Ovary (tissue), 7 donors: ENCODE measurements at regions not wholly inside any gene's neighbourhood (a gene's known extent, or its start where the extent isn't known, plus 50 kb on each side); places are given as distances from the start of the nearest gene placed in this dataset.

Experiments
- DNase-seq, 5 donors: peaks; one replicate each; pipeline ENCODE4 v3.0.0-alpha.2; 2019 to 2020
- H3K27ac ChIP-seq, 2 donors: fragments of 200-600 bp; one replicate each; pipeline versions ENCODE4 v1.5.1 to v1.8.0; 2019 to 2022
- H3K27me3 ChIP-seq: fragments of 200-600 bp; one replicate; pipeline ENCODE4 v1.8.0; 2022
- H3K36me3 ChIP-seq: fragments of 200-600 bp; sonication (generic); one replicate; pipeline ENCODE4 v1.5.1; 2019
- H3K4me1 ChIP-seq: one replicate; pipeline ENCODE4 v1.8.1; 2013; ENCODE audit warnings: mild to moderate bottlenecking, moderate library complexity; ENCODE audit not compliant: insufficient read depth
- H3K4me3 ChIP-seq: fragments of 200-600 bp; sonication (generic); one replicate; pipeline ENCODE4 v1.5.1; 2017
- H3K9me3 ChIP-seq, 2 donors: fragments of 200-600 bp in 1 of 2; sonication (generic) in 1 of 2; one replicate each; pipeline versions ENCODE4 v1.5.1 to v1.8.1; 2013 to 2019; ENCODE audit warnings: mild to moderate bottlenecking in 1 of 2, moderate library complexity in 1 of 2
- EP300 ChIP-seq: sonication (generic); formaldehyde crosslinking; IDR thresholded peaks from one replicate; pipeline ENCODE4 v1.6.1; 2017; ENCODE audit warnings: antibody characterized with exemption
- POLR2A ChIP-seq: fragments of 450-650 bp; IDR thresholded peaks from one replicate; pipeline ENCODE4 v1.6.1; 2017; ENCODE audit warnings: antibody characterized with exemption, mild to moderate bottlenecking, moderate library complexity
- WGBS, 3 donors: extraction: QIAGEN DNeasy Blood & Tissue Kit in 1 of 3; methylation state at CpG; one replicate each; pipeline versions ENCODE4 v1.1.5 to v1.1.7; 2013 to 2017; 5-methylcytosine and 5-hydroxymethylcytosine counted together
- intact Hi-C, 4 donors: fragments of 100-400 bp; cut with DNase I; formaldehyde crosslinking; loops; one replicate each; pipeline versions ENCODE4 v1.11.0 to v1.15.1; 2022 to 2023
- TF ChIP-seq, protein P1 (sequence below), 3 donors: fragments of 450-650 bp in 2 of 3; fragments of 200-600 bp in 1 of 3; IDR thresholded peaks; one replicate each; pipeline versions ENCODE4 v1.5.1 to v1.8.0; 2016 to 2022; ENCODE audit warnings: antibody characterized with exemption in 3 of 3, mild to moderate bottlenecking in 1 of 3
- donor health status: DM: no; HTN: no; CAD: no; lungs with moderate emphysema.
- donor health status: DM: no; HTN: no; CAD: no.
- donor health status: Bipolar disorder and iron deficiency.
- donor health status: DM: no; HTN: no; CAD: no.
- donor health status: DM: yes; HTN: yes; CAD: no.

DNA sequence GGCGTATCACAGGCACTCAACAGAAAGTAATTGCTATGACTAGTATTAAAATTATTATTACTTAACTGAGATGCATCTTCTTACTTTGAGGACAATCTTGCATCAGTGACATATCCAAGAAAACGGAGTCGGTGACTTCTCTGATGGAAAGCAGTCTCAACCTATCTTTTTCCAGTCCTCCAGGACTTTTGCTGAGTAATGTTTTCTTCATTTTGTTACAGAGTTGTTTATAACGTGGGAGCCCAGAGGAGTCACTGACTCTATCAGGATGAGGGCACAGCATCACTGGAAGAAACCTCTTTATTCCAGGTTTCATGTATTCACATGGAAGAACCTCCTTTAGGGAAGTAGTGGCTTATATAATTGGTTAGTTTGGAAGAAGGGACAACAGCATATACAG, 51.5 kb upstream of the MELK start:
- H3K4me1 ChIP-seq: no peaks in the 10 kb centered on the region
- no peaks in the 10 kb centered on the region for H3K9me3 ChIP-seq
- TF ChIP-seq, protein P1, sequence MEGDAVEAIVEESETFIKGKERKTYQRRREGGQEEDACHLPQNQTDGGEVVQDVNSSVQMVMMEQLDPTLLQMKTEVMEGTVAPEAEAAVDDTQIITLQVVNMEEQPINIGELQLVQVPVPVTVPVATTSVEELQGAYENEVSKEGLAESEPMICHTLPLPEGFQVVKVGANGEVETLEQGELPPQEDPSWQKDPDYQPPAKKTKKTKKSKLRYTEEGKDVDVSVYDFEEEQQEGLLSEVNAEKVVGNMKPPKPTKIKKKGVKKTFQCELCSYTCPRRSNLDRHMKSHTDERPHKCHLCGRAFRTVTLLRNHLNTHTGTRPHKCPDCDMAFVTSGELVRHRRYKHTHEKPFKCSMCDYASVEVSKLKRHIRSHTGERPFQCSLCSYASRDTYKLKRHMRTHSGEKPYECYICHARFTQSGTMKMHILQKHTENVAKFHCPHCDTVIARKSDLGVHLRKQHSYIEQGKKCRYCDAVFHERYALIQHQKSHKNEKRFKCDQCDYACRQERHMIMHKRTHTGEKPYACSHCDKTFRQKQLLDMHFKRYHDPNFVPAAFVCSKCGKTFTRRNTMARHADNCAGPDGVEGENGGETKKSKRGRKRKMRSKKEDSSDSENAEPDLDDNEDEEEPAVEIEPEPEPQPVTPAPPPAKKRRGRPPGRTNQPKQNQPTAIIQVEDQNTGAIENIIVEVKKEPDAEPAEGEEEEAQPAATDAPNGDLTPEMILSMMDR (IDR thresholded peaks at IDR 0.05): no peak
- TF ChIP-seq POLR2A: no peak
- TF ChIP-seq EP300: no peak
- WGBS, 3 donors: 56 to 64% (median 62%) methylated on average over 4 of the region's 4 CpGs
- no peak overlapping the region for H3K4me3 ChIP-seq
- H3K27ac ChIP-seq: no peak overlapping the region
- no peaks in the 10 kb centered on the region for H3K27me3 ChIP-seq
- DNase-seq: no peak
- H3K36me3 ChIP-seq: no peaks in the 10 kb centered on the region
- intact Hi-C loops: no loop called here

DNA sequence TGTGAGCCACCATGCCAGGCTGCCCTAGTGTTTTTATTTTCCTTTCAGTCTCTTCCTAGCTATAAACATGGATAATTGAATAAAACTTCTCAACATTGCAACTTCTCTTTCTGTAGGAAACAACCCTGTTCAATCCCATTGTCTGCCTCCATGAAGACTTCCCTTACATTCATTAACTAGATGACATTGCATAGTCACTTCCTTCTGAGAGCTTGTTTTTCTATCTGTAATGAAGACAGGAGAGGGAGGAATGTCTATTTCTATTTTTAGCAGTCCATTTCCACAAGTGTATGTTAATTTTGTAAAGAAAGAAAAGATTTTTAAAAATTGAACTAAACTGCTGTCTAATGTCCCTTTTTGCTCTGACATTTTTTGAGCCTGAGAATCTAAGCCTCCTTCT, 55.6 kb upstream of the MELK start:
- TF ChIP-seq POLR2A: no peak
- TF ChIP-seq EP300: no peak
- TF ChIP-seq, protein P1 (IDR thresholded peaks at IDR 0.05): no peak
- Histone ChIP-seq H3K27ac (no peak overlapping the region), H3K4me1 (no peaks in the 10 kb centered on the region), H3K27me3 (no peaks in the 10 kb centered on the region), H3K36me3 (no peaks in the 10 kb centered on the region), H3K4me3 (no peak overlapping the region), H3K9me3 (no peaks in the 10 kb centered on the region)
- intact Hi-C loops: no loop called here
- DNase-seq: no peak

DNA sequence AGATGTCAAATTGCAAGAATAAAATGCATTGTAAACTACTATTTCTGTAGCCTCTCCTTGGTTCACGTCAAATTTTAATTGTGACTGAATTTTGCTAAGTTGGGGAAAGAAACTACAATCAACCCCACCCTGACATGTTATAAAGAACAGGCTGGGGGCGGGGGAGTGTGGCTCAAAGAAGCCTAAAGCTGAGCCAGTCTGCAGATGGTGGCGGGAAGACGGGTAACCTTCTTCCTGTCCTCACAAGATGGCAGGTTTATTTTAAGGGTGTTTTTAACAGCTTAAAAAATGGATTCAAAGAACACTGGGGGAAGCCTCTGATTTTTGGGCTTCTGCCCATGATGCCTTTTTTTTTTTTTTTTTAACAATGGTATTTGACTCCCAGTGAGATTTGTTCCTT, 68.5 kb upstream of the MELK start:
- Histone ChIP-seq H3K36me3 (no peaks in the 10 kb centered on the region), H3K9me3 (no peaks in the 10 kb centered on the region), H3K4me3 (no peak overlapping the region), H3K27me3 (no peaks in the 10 kb centered on the region), H3K27ac (no peak overlapping the region), H3K4me1 (no peaks in the 10 kb centered on the region)
- intact Hi-C loops: no loop called here
- TF ChIP-seq, protein P1 (IDR thresholded peaks at IDR 0.05): no peak
- DNase-seq: no peak
- 75 to 79% (median 75%) methylated on average over 4 of the region's 4 CpGs for WGBS, 3 donors

DNA sequence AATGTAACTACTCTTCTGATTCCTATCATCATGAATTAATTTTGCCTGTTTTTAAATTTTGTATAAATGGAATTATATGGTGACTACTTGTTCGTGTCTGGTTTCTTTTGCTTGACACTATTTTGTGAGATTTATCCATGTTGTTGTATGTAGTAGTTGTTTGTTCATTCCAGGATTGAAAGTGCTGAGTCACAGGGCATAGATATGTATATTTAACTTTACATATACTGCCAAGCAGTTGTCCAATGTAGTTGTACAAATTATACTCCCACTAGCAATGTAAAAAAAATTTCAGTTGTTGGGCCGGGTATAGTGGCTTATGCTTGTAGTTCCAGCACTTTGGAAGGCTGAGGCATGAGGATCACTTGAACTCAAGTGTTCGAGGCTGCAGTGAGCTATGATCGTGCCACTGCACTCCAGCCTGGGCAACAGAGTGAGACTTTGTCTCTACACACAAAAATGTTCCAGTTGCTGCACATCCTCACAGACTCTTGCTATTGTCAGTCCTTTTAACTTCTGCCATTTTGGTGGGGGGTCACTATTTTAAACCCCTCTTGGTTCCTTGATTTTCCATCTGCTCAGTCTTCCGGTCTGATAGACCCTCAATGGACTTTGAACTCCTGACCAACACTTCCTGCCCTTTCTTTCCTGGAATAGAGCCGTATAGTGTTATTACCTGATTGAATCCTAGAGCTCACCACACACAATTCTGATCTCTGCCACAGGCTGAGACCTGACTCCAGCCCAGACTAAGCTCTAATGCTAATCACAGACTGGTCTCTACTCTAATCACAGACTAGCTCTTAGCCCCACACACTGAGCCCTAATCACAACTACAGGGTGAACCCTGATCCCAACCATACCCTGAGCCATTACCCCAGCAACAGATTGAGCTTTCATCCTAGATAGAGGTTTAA, 69.3 kb upstream of the MELK start:
- intact Hi-C loops: no loop called here
- WGBS, 3 donors: 84 to 86% (median 85%) methylated on average over 6 of the region's 6 CpGs
- no peak overlapping the region for H3K27ac ChIP-seq
- no peaks in the 10 kb centered on the region for H3K4me1 ChIP-seq
- TF ChIP-seq, protein P1 (IDR thresholded peaks at IDR 0.05): no peak
- TF ChIP-seq EP300 (no peak), POLR2A (no peak)
- H3K4me3 ChIP-seq: no peak overlapping the region
- no peaks in the 10 kb centered on the region for H3K36me3 ChIP-seq
- no peaks in the 10 kb centered on the region for H3K27me3 ChIP-seq
- no peak for DNase-seq
- H3K9me3 ChIP-seq: no peaks in the 10 kb centered on the region
